GM21360 (cell line): ENCODE measurements at regions not wholly inside any gene's neighbourhood (a gene's known extent, or its start where the extent isn't known, plus 50 kb on each side); places are given as distances from the start of the nearest gene placed in this dataset.
"Not testable (repeated sequence)": the region's sequence is repeated elsewhere in the genome, so short reads cannot be mapped to it uniquely, and the experiment has no call there.

Source experiments
- ATAC-seq: cut with Tn5 transposase; IDR thresholded peaks from one replicate; pipeline ENCODE4 v1.9.1; 2021; ENCODE audit warnings: mild to moderate bottlenecking, moderate library complexity; ENCODE audit not compliant: unreplicated experiment

DNA sequence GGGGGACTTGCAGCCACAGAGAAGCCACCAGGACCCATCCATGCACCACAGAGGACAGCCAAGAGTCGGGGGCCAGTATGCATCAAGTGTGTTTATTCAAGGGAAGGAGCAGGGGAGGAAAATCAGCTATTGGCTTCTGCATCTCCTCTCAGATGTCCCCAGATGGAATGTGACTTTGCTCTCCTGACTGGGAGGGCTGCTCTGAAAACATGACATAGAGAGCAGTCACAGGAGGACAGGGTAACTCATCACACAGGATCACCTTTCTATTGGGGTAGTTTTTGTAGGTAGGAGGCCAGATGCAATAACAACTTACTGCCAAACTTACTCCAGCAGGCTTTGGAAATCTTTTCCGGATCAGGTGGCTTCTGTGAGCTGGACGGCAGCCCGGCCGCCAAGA lies 121.0 kb upstream of the OPCML start:
- ATAC-seq: no peak

- no peak for ATAC-seq
These were observed 117.8 kb upstream of the OPCML start for GRCh38 chr11:133650082-133650481.

- no peak for ATAC-seq
These were observed 116.7 kb upstream of the OPCML start for GRCh38 chr11:133649040-133649439.

DNA sequence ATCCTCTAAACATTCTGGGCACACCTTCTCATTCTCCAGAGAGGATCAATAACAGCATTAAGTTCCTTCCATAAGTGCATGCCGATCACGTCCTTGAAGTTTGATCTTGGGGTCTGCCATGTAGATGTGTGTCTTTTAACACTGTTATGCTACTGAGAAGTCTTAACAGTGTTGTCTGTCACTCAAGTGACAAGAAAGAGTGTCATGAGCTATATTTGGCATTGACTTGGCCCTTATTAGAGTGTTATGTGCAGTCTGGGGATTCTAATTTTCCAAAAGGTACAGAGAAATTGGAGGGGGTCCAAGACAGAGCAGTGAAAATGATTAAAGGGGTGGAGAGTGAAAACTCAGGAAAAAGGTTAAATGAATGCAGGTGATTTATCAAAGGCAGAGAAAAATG lies 107.1 kb upstream of the OPCML start:
- ATAC-seq: no peak

GRCh38 chr11:133638921-133639320 lies 106.6 kb upstream of the OPCML start:
- no peak for ATAC-seq

DNA sequence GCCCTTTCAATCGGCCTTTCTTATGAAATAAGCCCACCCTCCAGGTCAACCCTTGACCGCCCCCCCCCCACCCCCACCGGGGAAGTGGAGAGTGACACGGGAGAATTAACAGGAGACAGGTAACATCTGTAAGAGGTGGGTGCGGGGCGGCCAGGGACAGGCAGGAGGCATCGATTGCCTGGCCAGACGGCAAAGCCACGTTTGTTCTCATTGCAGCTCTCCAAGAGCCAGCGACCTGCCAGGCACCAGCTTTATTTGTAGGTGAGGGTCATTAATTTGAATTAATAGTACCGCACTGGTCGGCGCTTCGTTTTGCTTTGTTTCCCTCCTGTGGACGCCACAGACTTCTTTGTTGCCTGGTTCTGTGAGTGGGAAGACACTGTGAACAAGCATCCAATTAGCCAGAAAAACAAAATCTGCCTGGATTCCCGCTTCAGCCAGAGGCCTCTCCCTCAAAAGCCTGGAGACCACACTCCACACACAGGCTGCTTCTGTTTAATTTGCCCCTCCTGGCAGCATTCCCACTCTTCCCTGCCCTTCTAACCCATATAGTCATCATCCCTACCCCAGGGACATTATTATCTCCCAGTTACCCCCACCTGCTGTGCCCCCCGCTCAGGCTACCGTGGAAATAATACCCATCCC lies 104.5 kb upstream of the OPCML start:
- ATAC-seq: no peak

- no peak for ATAC-seq
These were observed 103.0 kb upstream of the OPCML start for GRCh38 chr11:133635244-133635739.

DNA sequence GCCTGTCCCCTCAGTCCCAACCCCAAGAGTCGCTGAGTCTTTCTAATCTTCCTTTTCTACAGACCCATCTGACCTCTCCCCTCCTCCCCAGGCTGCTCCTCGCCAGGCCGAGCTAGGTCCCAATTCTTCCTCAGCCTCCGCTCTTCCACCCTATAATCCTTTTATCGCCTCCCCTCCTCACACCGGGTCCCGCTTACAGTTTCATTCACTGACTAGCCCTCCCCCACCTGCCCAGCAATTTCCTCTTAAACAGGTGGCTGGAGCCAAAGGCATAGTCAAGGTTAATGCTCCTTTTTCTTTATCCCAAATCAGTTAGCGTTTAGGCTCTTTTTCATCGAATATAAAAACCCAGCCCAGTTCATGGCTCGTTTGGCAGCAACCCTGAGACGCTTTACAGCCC lies 96.1 kb upstream of the OPCML start:
- not testable (repeated sequence) for ATAC-seq

- no peak for ATAC-seq
These were observed 89.3 kb upstream of the OPCML start for GRCh38 chr11:133621611-133622010.

DNA sequence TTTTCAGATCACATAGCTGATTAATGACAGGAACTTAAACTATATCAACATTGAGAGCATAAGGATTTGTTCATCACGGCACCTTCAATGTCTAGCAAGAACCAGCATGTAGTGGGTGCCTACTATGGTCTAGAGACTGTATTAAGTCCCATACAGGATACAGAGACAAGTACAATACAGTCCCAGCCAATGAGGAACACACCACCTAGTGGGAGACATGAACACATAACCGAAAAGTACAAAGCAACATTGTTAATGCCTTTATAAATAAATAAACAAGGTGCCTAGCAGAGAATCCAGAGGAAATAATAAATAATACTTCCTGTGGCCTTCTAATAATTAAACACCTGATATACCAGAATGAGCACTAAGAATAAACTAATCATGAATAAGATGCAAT lies 87.7 kb upstream of the OPCML start:
- no peak for ATAC-seq

- no peak for ATAC-seq
These were observed 87.1 kb upstream of the OPCML start for GRCh38 chr11:133619397-133619796.

DNA sequence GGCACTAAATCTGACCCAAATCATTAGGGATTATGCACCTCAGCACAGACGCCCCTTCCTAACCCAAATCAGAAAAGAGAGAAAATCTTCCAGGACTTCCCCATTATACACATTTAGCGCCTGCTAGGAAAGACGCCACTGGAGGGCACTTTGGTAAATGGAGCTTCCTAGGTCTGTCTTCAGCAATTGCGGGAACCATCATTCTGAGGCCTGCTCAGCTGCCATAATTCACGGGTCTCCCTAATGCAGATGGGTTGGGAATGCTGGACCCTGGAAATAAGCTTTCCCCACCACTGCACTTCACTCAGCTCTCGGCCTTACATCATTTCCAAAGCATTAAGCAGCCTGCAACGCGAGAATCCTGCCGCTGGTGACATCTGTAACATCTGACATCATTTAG lies 86.2 kb upstream of the OPCML start:
- no peak for ATAC-seq

- ATAC-seq: no peak
These were observed 76.2 kb upstream of the OPCML start for GRCh38 chr11:133608496-133608895.

DNA sequence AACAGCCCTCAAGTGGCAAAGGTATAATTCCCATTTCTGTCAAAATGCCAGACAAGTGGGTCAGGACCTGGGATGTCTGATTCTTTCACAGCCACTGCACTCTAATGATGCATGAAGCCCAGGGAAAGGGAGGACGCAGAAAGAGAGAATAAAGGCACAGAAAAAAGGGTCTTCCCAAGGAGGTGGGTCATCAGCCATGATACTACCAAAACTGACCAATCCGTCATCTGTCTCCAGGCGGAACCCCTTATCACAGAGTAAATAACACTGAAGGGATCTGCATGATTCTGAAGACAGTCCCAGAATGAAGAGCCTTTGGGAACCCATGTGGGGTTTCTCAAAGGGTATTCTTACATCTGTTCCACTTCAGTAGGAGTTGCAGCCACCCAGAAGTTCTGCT lies 73.8 kb upstream of the OPCML start:
- no peak for ATAC-seq

- no peak for ATAC-seq
These were observed 73.2 kb upstream of the OPCML start for GRCh38 chr11:133605482-133605881.

- ATAC-seq: no peak
These were observed 69.3 kb upstream of the OPCML start for GRCh38 chr11:133601641-133602040.

DNA sequence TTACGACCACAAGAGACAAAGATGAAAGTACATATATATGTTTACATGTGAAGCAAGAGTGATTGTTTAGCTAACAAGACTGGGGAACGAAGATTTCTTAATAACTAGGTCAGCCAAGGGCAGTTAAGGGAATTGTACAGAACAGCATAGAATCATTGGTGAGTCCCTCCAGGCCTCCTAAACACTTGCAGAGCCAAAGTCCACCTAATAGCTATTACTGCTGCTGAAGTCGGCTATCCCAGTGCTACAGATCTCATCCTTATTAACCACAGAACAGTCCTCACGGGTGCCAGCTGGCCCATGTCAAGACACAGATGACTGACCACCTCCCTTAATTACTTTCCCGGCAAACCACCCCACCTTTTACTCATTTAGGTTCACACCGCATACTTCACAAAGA lies 68.5 kb upstream of the OPCML start:
- no peak for ATAC-seq

GRCh38 chr11:133600306-133600705 lies 68.0 kb upstream of the OPCML start:
- no peak for ATAC-seq

- ATAC-seq: no peak
These were observed 66.6 kb upstream of the OPCML start for GRCh38 chr11:133598906-133599305.

DNA sequence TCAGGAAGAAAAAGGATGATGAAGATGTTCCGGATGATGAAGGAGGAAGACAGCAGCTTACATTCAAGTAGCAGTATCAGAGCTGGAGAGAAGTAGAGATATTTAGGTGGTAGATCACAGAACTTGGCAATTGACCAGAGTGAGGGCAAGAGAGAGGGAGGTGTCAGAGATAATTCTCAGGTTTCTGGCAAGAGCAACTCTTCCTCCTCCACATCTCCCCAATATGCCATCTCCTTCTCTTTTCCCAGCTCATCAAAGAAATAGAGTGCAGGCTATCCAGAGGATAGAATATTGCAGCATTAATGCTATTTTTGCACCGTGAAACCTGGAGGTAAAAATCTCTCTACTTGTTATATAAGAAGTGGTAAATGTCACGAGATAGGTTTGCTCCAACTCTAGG lies 64.9 kb upstream of the OPCML start:
- ATAC-seq: no peak

DNA sequence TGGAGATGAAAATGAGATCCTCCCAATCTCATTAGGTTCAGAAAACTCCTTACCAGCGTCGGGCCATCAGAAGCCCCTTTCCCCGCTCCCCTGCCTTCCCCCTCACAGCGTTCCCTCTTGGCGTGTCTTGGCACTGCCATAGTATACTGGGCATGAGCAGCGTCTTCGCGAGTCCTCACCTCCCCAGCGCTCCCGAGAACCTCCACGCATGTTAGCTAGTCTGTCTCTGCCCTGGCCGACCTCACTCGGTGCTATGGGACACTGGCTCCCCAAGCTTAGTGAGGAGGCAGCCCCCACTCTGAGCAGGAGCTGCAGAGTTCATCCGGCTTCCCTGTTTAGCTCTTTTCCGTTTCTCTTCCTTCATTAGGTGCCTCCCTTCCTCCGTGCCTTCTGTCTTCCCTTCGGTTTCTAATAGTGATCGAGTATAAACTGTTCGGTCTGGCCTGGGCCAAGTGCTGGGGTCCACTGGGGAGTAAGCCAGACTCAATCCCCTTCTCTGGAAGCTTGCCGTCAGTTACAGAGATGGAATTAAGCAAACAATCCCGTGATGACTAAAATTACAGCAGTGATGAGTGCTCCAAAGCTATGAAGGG lies 63.8 kb upstream of the OPCML start:
- no peak for ATAC-seq

DNA sequence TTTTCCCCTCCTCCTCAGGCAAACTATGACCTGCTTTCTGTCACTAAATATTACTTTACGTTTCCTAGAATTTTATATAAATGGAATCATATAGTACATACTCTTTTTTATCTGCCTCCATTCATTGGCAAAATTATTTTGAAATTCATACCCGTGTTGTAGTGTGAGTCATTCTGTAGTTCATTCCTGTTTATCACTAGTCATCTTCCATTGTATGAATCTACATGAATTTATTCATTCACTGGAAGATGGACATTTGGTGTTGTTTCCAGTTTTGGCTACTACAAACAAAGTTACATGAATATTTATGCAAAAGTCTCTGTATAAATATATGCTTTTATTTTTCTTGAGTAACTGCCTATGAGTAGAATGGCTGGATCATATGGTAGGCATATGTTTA lies 60.7 kb upstream of the OPCML start:
- no peak for ATAC-seq
